Peyer's patch (tissue), 4 donors: ENCODE measurements at regions not wholly inside any gene's neighbourhood (a gene's known extent, or its start where the extent isn't known, plus 50 kb on each side); places are given as distances from the start of the nearest gene placed in this dataset.

Experiments used
- CTCF ChIP-seq, 6 experiments: fragments of 450-650 bp in 4 of 6; fragments of 200-600 bp in 2 of 6; sonication (generic) in 1 of 6; IDR thresholded peaks; one replicate each; pipeline ENCODE4 v1.5.1; 2017 to 2019; ENCODE audit warnings: antibody characterized with exemption in 6 of 6, mild to moderate bottlenecking in 3 of 6, moderate library complexity in 1 of 6
- POLR2A ChIP-seq, 2 donors: fragments of 450-650 bp; IDR thresholded peaks; one replicate each; pipeline ENCODE4 v1.5.1; 2017; ENCODE audit warnings: antibody characterized with exemption in 2 of 2, mild to moderate bottlenecking in 2 of 2, moderate library complexity in 2 of 2

GRCh38 chr16:59634951-59635350 lies 900.8 kb upstream of the GOT2 start:
- no peak for TF ChIP-seq CTCF (IDR thresholded peaks at IDR 0.05)
- TF ChIP-seq POLR2A (IDR thresholded peaks at IDR 0.05): no peak
